Body of pancreas (tissue), 4 donors: ENCODE measurements at regions not wholly inside any gene's neighbourhood (a gene's known extent, or its start where the extent isn't known, plus 50 kb on each side); places are given as distances from the start of the nearest gene placed in this dataset.
A peak's percentile ranks its signal among the peaks of the same experiment; 100 is the strongest.

Experiments used
- ATAC-seq: fragments of 150-250 bp; one replicate; pipeline ENCODE4 v1.9.1; 2016
- DNase-seq, 4 donors: peaks; one replicate each; pipeline ENCODE4 v3.0.0-alpha.2; 2019
- H3K27ac ChIP-seq, 4 donors: fragments of 200-600 bp; sonication (generic); 1 replicate in 3 of 4; 2 replicates in 1 of 4; pipeline versions ENCODE4 v1.5.1 to v1.6.1; 2016 to 2019; ENCODE audit warnings: mild to moderate bottlenecking in 1 of 4, mixed read lengths in 1 of 4, moderate library complexity in 1 of 4
- H3K27me3 ChIP-seq, 2 donors: fragments of 200-600 bp; sonication (generic); one replicate each; pipeline ENCODE4 v1.6.0; 2016; ENCODE audit warnings: mild to moderate bottlenecking in 1 of 2
- H3K36me3 ChIP-seq, 2 donors: fragments of 200-600 bp; sonication (generic); replicated peaks in 1 of 2; 2 replicates each; pipeline ENCODE4 v1.5.1; 2016; ENCODE audit warnings: low read depth in 2 of 2; ENCODE audit not compliant: insufficient read depth in 1 of 2
- H3K4me1 ChIP-seq: fragments of 200-600 bp; sonication (generic); one replicate; pipeline ENCODE4 v1.6.0; 2016
- H3K4me3 ChIP-seq, 2 donors: fragments of 200-600 bp; sonication (generic); 1 replicate in 1 of 2; 2 replicates in 1 of 2; pipeline ENCODE4 v1.5.1; 2016 to 2019
- H3K9me3 ChIP-seq, 3 donors: fragments of 200-600 bp; sonication (generic); 1 replicate in 2 of 3; 2 replicates in 1 of 3; pipeline ENCODE4 v1.5.1; 2016
- CTCF ChIP-seq, 7 experiments: fragments of 450-650 bp in 4 of 7; fragments of 200-600 bp in 3 of 7; sonication (generic) in 3 of 7; IDR thresholded peaks; one replicate each; pipeline ENCODE4 v1.5.1; 2016 to 2019; ENCODE audit warnings: antibody characterized with exemption in 7 of 7
- POLR2A ChIP-seq, 3 donors: fragments of 450-650 bp; IDR thresholded peaks; one replicate each; pipeline ENCODE4 v1.6.1; 2016; ENCODE audit warnings: antibody characterized with exemption in 3 of 3, mild to moderate bottlenecking in 2 of 3
- whole genome bisulfite sequencing, 2 donors: methylation state at CpG; one replicate each; pipeline ENCODE4 v1.1.5; 2017; 5-methylcytosine and 5-hydroxymethylcytosine counted together
- intact Hi-C: fragments of 100-400 bp; cut with DNase I; formaldehyde crosslinking; loops from one replicate; pipeline ENCODE4 v1.15.1; 2023

DNA sequence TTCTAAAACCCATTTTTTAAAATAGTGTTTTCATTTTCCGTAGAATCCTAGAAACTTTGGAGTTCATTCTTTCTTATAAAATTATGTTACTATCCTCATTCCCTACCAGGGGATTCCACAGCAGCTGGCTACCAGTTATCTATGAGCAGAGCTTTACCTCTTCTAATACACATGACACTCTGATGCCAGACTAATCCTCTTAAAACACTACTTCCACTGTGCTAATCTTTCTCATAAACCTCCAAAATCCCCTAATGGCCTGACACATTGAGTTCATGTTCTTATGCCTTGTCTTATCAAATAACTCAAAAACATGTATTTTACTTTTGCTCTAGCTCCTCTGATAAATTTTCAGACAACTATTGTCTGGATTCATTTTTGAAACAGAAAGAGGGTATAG lies 633.6 kb upstream of the FTMT start:
- H3K9me3 ChIP-seq: peaks cover 0 to 13% (median 0%) of the 10 kb centered on the region in 3 donors
- intact Hi-C loops: no loop called here
- no peak overlapping the region for H3K27ac ChIP-seq
- no peaks in the 10 kb centered on the region for H3K4me1 ChIP-seq
- 62 to 67% methylated on average over 1 of the region's 1 CpG for WGBS, 2 donors
- ATAC-seq: no peak
- no peak for DNase-seq
- TF ChIP-seq POLR2A (IDR thresholded peaks at IDR 0.05) (no peak), CTCF (IDR thresholded peaks at IDR 0.05) (no peak)
- no peaks in the 10 kb centered on the region for H3K27me3 ChIP-seq
- H3K4me3 ChIP-seq: no peak overlapping the region
- H3K36me3 ChIP-seq: no peaks in the 10 kb centered on the region

DNA sequence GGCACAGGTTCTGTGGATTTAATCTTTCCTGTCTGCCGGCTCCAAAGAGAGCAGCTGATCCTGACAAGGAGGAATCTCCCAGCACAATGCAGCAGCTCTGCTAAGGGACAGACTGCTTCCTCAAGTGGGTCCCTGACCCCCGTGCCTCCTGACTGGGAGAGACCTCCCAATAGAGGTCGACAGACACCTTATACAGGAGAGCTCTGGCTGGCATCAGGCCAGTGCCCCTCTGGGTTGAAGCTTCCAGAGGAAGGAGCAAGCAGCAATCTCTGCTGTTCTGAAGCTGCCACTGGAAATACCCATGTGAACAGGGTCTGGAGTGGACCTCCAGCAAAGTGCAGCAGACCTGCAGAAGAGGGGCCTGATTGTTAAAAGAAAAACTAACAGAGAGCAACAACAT lies 630.2 kb upstream of the FTMT start:
- peaks cover 0 to 13% (median 0%) of the 10 kb centered on the region in 3 donors for H3K9me3 ChIP-seq
- H3K27me3 ChIP-seq: no peaks in the 10 kb centered on the region
- no peaks in the 10 kb centered on the region for H3K36me3 ChIP-seq
- intact Hi-C loops: no loop called here
- H3K4me3 ChIP-seq: no peak overlapping the region
- no peaks in the 10 kb centered on the region for H3K4me1 ChIP-seq
- DNase-seq (no peak), ATAC-seq (no peak)
- TF ChIP-seq CTCF (IDR thresholded peaks at IDR 0.05): no peak
- TF ChIP-seq POLR2A (IDR thresholded peaks at IDR 0.05): no peak
- H3K27ac ChIP-seq: no peak overlapping the region
- WGBS, 2 donors: 54 to 71% methylated on average over 1 to 3 of the region's 3 CpGs

GRCh38 chr5:121226765-121227164 lies 624.9 kb upstream of the FTMT start:
- Histone ChIP-seq H3K4me1 (no peaks in the 10 kb centered on the region), H3K9me3 (peaks cover 0 to under 1% (median 0%) of the 10 kb centered on the region in 3 donors), H3K36me3 (no peaks in the 10 kb centered on the region), H3K27ac (no peak overlapping the region), H3K4me3 (no peak overlapping the region), H3K27me3 (no peaks in the 10 kb centered on the region)
- intact Hi-C loops: no loop called here
- WGBS, 2 donors: 39 to 44% methylated on average over 2 of the region's 2 CpGs
- TF ChIP-seq CTCF (IDR thresholded peaks at IDR 0.05) (no peak), POLR2A (IDR thresholded peaks at IDR 0.05) (no peak)
- DNase-seq (no peak), ATAC-seq (no peak)

DNA sequence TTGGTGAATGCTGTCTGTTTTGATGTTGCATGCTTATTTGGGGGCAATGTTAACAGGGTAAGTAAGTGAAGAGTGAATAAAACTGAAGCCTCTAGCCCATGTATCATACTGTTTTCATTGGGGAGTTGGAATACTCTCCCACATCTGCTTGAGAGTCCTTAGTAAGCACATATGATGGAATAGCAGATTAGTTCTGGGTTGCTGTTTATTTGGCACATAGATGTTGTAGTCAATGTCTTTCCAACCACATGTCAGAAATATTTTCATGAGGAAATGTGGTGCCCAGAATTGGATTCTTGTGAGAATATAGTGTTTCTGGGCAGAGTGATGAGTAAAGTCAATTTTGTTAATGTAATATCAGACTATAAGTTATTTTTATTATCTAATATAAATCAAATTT lies 611.7 kb upstream of the FTMT start:
- H3K4me1 ChIP-seq: no peaks in the 10 kb centered on the region
- intact Hi-C loops: no loop called here
- no peak overlapping the region for H3K4me3 ChIP-seq
- no peaks in the 10 kb centered on the region for H3K36me3 ChIP-seq
- no peaks in the 10 kb centered on the region for H3K27me3 ChIP-seq
- no peak for ATAC-seq
- H3K9me3 ChIP-seq: no peaks in the 10 kb centered on the region
- no peak for TF ChIP-seq CTCF (IDR thresholded peaks at IDR 0.05)
- TF ChIP-seq POLR2A (IDR thresholded peaks at IDR 0.05): no peak
- H3K27ac ChIP-seq: no peak overlapping the region
- DNase-seq: no peak

DNA sequence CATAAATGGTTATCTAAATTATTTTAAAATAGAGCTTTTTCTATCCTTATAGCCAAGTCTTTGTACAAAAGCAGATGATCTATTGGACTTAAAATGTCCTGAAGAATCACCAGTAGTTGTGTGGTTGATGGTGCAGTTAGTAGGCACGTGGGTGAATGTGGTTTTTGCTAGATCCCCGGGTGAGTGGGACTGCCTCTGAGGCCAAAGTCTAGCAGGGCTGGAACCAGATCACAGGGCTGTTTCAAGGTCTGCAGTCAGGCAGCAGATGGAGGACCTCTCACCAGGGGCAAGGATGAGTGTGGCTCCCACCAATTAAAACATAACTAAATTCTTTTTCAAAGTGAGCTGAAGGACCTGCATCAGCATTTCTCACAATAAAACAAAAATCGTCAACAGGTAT lies 604.7 kb upstream of the FTMT start:
- no peaks in the 10 kb centered on the region for H3K27me3 ChIP-seq
- peaks cover 4% of the 10 kb centered on the region for H3K4me1 ChIP-seq
- ATAC-seq (no peak), DNase-seq (peak in 1 of 4 donors; percentile 50)
- H3K27ac ChIP-seq: no peak overlapping the region
- intact Hi-C loops: no loop called here
- 18 to 20% methylated on average over 3 of the region's 3 CpGs for WGBS, 2 donors
- no peaks in the 10 kb centered on the region for H3K36me3 ChIP-seq
- TF ChIP-seq POLR2A (IDR thresholded peaks at IDR 0.05) (no peak), CTCF (IDR thresholded peaks at IDR 0.05) (no peak)
- no peaks in the 10 kb centered on the region for H3K9me3 ChIP-seq
- H3K4me3 ChIP-seq: no peak overlapping the region
